ENCODE measurements at regions not wholly inside any gene's neighbourhood (a gene's known extent, or its start where the extent isn't known, plus 50 kb on each side); places are given as distances from the start of the nearest gene placed in this dataset.

GRCh38 chr9:89798547-89799120 lies 193.8 kb downstream of the GADD45G start:
- Histone ChIP-seq H3K36me3 (ENCODE audit: control insufficient read depth in 2 of 2, insufficient read depth in 2 of 2, low read length in 1 of 2) (no peaks in the 10 kb centered on the region), H3K4me1 (ENCODE audit: control insufficient read depth in 2 of 2, insufficient read depth in 2 of 2, low read length in 1 of 2) (peaks cover 0 to 4% of the 10 kb centered on the region in 2 donors), H3K27me3 (ENCODE audit: control insufficient read depth in 1 of 2, insufficient read depth in 2 of 2, low read length in 2 of 2) (no peaks in the 10 kb centered on the region), H3K27ac (ENCODE audit: low read depth in 2 of 2, low read length in 1 of 2) (no peak overlapping the region), H3K9me3 (ENCODE audit: control insufficient read depth in 2 of 2, insufficient read depth in 1 of 2, low read depth in 1 of 2, low read length in 1 of 2) (no peaks in the 10 kb centered on the region), H3K4me3 (ENCODE audit: low read depth in 1 of 2, low read length in 2 of 2) (no peak overlapping the region)
- 87 to 93% methylated on average over 4 of the region's 4 CpGs for WGBS, 2 donors

GRCh38 chr9:89799221-89799620 lies 194.4 kb downstream of the GADD45G start:
- Histone ChIP-seq H3K27ac (ENCODE audit: low read depth in 2 of 2, low read length in 1 of 2) (no peak overlapping the region), H3K36me3 (ENCODE audit: control insufficient read depth in 2 of 2, insufficient read depth in 2 of 2, low read length in 1 of 2) (no peaks in the 10 kb centered on the region), H3K9me3 (ENCODE audit: control insufficient read depth in 2 of 2, insufficient read depth in 1 of 2, low read depth in 1 of 2, low read length in 1 of 2) (no peaks in the 10 kb centered on the region), H3K4me3 (ENCODE audit: low read depth in 1 of 2, low read length in 2 of 2) (no peak overlapping the region), H3K27me3 (ENCODE audit: control insufficient read depth in 1 of 2, insufficient read depth in 2 of 2, low read length in 2 of 2) (no peaks in the 10 kb centered on the region), H3K4me1 (ENCODE audit: control insufficient read depth in 2 of 2, insufficient read depth in 2 of 2, low read length in 1 of 2) (peaks cover 0 to 4% of the 10 kb centered on the region in 2 donors)
- WGBS, 2 donors, result 95 to 99% methylated on average over 7 of the region's 7 CpGs

GRCh38 chr9:89799766-89800165 lies 195.0 kb downstream of the GADD45G start:
- WGBS, 2 donors, result 46 to 62% methylated on average over 3 of the region's 3 CpGs
- H3K27me3 ChIP-seq (ENCODE audit: control insufficient read depth in 1 of 2, insufficient read depth in 2 of 2, low read length in 2 of 2), result no peaks in the 10 kb centered on the region
- H3K4me1 ChIP-seq (ENCODE audit: control insufficient read depth in 2 of 2, insufficient read depth in 2 of 2, low read length in 1 of 2), result peaks cover 0 to 4% of the 10 kb centered on the region in 2 donors
- H3K36me3 ChIP-seq (ENCODE audit: control insufficient read depth in 2 of 2, insufficient read depth in 2 of 2, low read length in 1 of 2), result no peaks in the 10 kb centered on the region
- no peak overlapping the region for H3K27ac ChIP-seq (ENCODE audit: low read depth in 2 of 2, low read length in 1 of 2)
- no peak overlapping the region for H3K4me3 ChIP-seq (ENCODE audit: low read depth in 1 of 2, low read length in 2 of 2)
- H3K9me3 ChIP-seq (ENCODE audit: control insufficient read depth in 2 of 2, insufficient read depth in 1 of 2, low read depth in 1 of 2, low read length in 1 of 2), result no peaks in the 10 kb centered on the region

- Histone ChIP-seq H3K4me3 (ENCODE audit: low read depth in 1 of 2, low read length in 2 of 2) (no peak overlapping the region), H3K4me1 (ENCODE audit: control insufficient read depth in 2 of 2, insufficient read depth in 2 of 2, low read length in 1 of 2) (peaks cover 0 to 4% of the 10 kb centered on the region in 2 donors), H3K36me3 (ENCODE audit: control insufficient read depth in 2 of 2, insufficient read depth in 2 of 2, low read length in 1 of 2) (no peaks in the 10 kb centered on the region), H3K27me3 (ENCODE audit: control insufficient read depth in 1 of 2, insufficient read depth in 2 of 2, low read length in 2 of 2) (no peaks in the 10 kb centered on the region), H3K27ac (ENCODE audit: low read depth in 2 of 2, low read length in 1 of 2) (no peak overlapping the region), H3K9me3 (ENCODE audit: control insufficient read depth in 2 of 2, insufficient read depth in 1 of 2, low read depth in 1 of 2, low read length in 1 of 2) (no peaks in the 10 kb centered on the region)
- 73 to 78% methylated on average over 4 of the region's 4 CpGs for WGBS, 2 donors
These were observed 196.5 kb downstream of the GADD45G start for GRCh38 chr9:89801341-89801740.

GRCh38 chr9:89801742-89802670 lies 197.2 kb downstream of the GADD45G start:
- H3K27me3 ChIP-seq (ENCODE audit: control insufficient read depth in 1 of 2, insufficient read depth in 2 of 2, low read length in 2 of 2), result no peaks in the 10 kb centered on the region
- H3K4me3 ChIP-seq (ENCODE audit: low read depth in 1 of 2, low read length in 2 of 2), result no peak overlapping the region
- H3K27ac ChIP-seq (ENCODE audit: low read depth in 2 of 2, low read length in 1 of 2), result no peak overlapping the region
- peaks cover 0 to 4% of the 10 kb centered on the region in 2 donors for H3K4me1 ChIP-seq (ENCODE audit: control insufficient read depth in 2 of 2, insufficient read depth in 2 of 2, low read length in 1 of 2)
- WGBS, 2 donors, result 58 to 73% methylated on average over 13 of the region's 13 CpGs
- no peaks in the 10 kb centered on the region for H3K36me3 ChIP-seq (ENCODE audit: control insufficient read depth in 2 of 2, insufficient read depth in 2 of 2, low read length in 1 of 2)
- H3K9me3 ChIP-seq (ENCODE audit: control insufficient read depth in 2 of 2, insufficient read depth in 1 of 2, low read depth in 1 of 2, low read length in 1 of 2), result no peaks in the 10 kb centered on the region

- H3K4me3 ChIP-seq (ENCODE audit: low read depth in 1 of 2, low read length in 2 of 2), result no peak overlapping the region
- no peaks in the 10 kb centered on the region for H3K9me3 ChIP-seq (ENCODE audit: control insufficient read depth in 2 of 2, insufficient read depth in 1 of 2, low read depth in 1 of 2, low read length in 1 of 2)
- 29 to 40% methylated on average over 8 of the region's 8 CpGs for WGBS, 2 donors
- peaks cover 0 to 4% of the 10 kb centered on the region in 2 donors for H3K4me1 ChIP-seq (ENCODE audit: control insufficient read depth in 2 of 2, insufficient read depth in 2 of 2, low read length in 1 of 2)
- H3K27ac ChIP-seq (ENCODE audit: low read depth in 2 of 2, low read length in 1 of 2), result no peak overlapping the region
- no peaks in the 10 kb centered on the region for H3K36me3 ChIP-seq (ENCODE audit: control insufficient read depth in 2 of 2, insufficient read depth in 2 of 2, low read length in 1 of 2)
- H3K27me3 ChIP-seq (ENCODE audit: control insufficient read depth in 1 of 2, insufficient read depth in 2 of 2, low read length in 2 of 2), result no peaks in the 10 kb centered on the region
These were observed 198.1 kb downstream of the GADD45G start for GRCh38 chr9:89802781-89803355.

- WGBS, 2 donors, result 87 to 89% methylated on average over 7 of the region's 7 CpGs
These were observed 198.6 kb downstream of the GADD45G start for GRCh38 chr9:89803403-89803802.

GRCh38 chr9:89804766-89805531 lies 200.1 kb downstream of the GADD45G start:
- H3K9me3 ChIP-seq (ENCODE audit: control insufficient read depth in 2 of 2, insufficient read depth in 1 of 2, low read depth in 1 of 2, low read length in 1 of 2), result no peaks in the 10 kb centered on the region
- no peaks in the 10 kb centered on the region for H3K27me3 ChIP-seq (ENCODE audit: control insufficient read depth in 1 of 2, insufficient read depth in 2 of 2, low read length in 2 of 2)
- no peak overlapping the region for H3K4me3 ChIP-seq (ENCODE audit: low read depth in 1 of 2, low read length in 2 of 2)
- WGBS, 2 donors, result 80 to 85% methylated on average over 8 of the region's 8 CpGs
- H3K4me1 ChIP-seq (ENCODE audit: control insufficient read depth in 2 of 2, insufficient read depth in 2 of 2, low read length in 1 of 2), result peaks cover 0 to 4% of the 10 kb centered on the region in 2 donors
- no peak overlapping the region for H3K27ac ChIP-seq (ENCODE audit: low read depth in 2 of 2, low read length in 1 of 2)
- H3K36me3 ChIP-seq (ENCODE audit: control insufficient read depth in 2 of 2, insufficient read depth in 2 of 2, low read length in 1 of 2), result no peaks in the 10 kb centered on the region

More at GRCh38 chr9:89803403-89803802, 198.6 kb downstream of the GADD45G start:
- Histone ChIP-seq H3K9me3 (ENCODE audit: control insufficient read depth in 2 of 2, insufficient read depth in 1 of 2, low read depth in 1 of 2, low read length in 1 of 2) (no peaks in the 10 kb centered on the region), H3K36me3 (ENCODE audit: control insufficient read depth in 2 of 2, insufficient read depth in 2 of 2, low read length in 1 of 2) (no peaks in the 10 kb centered on the region), H3K4me3 (ENCODE audit: low read depth in 1 of 2, low read length in 2 of 2) (no peak overlapping the region), H3K27me3 (ENCODE audit: control insufficient read depth in 1 of 2, insufficient read depth in 2 of 2, low read length in 2 of 2) (no peaks in the 10 kb centered on the region), H3K27ac (ENCODE audit: low read depth in 2 of 2, low read length in 1 of 2) (no peak overlapping the region), H3K4me1 (ENCODE audit: control insufficient read depth in 2 of 2, insufficient read depth in 2 of 2, low read length in 1 of 2) (peaks cover 0 to 4% of the 10 kb centered on the region in 2 donors)

- 87 to 90% methylated on average over 10 of the region's 10 CpGs for WGBS, 2 donors
- Histone ChIP-seq H3K4me1 (ENCODE audit: control insufficient read depth in 2 of 2, insufficient read depth in 2 of 2, low read length in 1 of 2) (peaks cover 0 to 4% of the 10 kb centered on the region in 2 donors), H3K27ac (ENCODE audit: low read depth in 2 of 2, low read length in 1 of 2) (no peak overlapping the region), H3K36me3 (ENCODE audit: control insufficient read depth in 2 of 2, insufficient read depth in 2 of 2, low read length in 1 of 2) (no peaks in the 10 kb centered on the region), H3K27me3 (ENCODE audit: control insufficient read depth in 1 of 2, insufficient read depth in 2 of 2, low read length in 2 of 2) (no peaks in the 10 kb centered on the region), H3K9me3 (ENCODE audit: control insufficient read depth in 2 of 2, insufficient read depth in 1 of 2, low read depth in 1 of 2, low read length in 1 of 2) (no peaks in the 10 kb centered on the region), H3K4me3 (ENCODE audit: low read depth in 1 of 2, low read length in 2 of 2) (no peak overlapping the region)
These were observed 200.9 kb downstream of the GADD45G start for GRCh38 chr9:89805571-89806292.
